ENCODE measurements at regions not wholly inside any gene's neighbourhood (a gene's known extent, or its start where the extent isn't known, plus 50 kb on each side); places are given as distances from the start of the nearest gene placed in this dataset.

DNA sequence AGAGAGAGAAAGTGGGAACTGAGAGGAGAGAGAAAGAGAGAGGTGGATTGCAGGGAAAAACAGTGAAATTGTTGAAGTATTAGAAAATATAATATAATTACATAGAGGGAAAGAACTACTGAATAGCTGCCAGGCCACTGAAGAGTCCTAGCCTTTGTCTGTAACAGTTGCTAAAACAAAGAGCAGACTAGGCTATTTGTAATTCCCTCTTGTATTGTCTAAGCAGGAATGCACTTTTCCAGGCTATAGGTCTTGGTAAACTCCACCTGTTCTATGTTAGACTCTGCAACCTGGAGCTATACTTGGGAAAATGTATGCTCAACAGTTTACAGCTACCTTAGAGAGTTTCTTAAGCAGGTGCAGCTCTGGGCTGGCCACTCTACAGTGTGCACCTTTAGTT is 1063.3 kb downstream of the ADGRL3 start:
- Histone ChIP-seq H3K36me3 (ENCODE audit: insufficient read depth) (peaks cover 1% of the 10 kb centered on the region), H3K27ac (ENCODE audit: low read depth) (no peak overlapping the region)
- no peak for DNase-seq (ENCODE audit: extremely low spot score)

DNA sequence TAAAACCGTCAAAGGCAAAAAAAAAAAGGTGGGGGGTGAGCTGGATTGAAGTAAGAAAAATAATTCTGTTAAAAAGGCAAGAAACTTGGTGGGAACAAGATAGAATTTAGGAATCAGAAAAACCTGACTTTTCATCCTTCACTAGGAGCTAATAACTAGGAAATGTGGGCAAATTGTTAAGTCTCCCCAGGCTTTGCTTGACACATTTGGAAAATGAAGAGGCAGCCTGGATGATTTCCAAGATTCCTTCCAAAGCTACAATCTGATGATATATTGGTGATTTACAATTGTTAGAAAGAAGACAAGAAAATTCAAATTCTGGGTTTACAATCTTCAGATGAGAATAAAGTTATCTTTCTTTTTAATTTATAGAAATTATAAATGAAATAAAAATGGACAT is 1062.5 kb downstream of the ADGRL3 start:
- Histone ChIP-seq H3K4me3 (ENCODE audit: low read depth, low read length) (no peak overlapping the region), H3K4me1 (ENCODE audit: insufficient read depth) (no peaks in the 10 kb centered on the region), H3K27ac (ENCODE audit: low read depth) (no peak overlapping the region), H3K36me3 (ENCODE audit: insufficient read depth) (peaks cover 1% of the 10 kb centered on the region)
- WGBS: 75% methylated on average over 1 of the region's 1 CpG
- DNase-seq (ENCODE audit: extremely low spot score): no peak

More for the DNA sequence above, 1063.3 kb downstream of the ADGRL3 start:
- H3K4me1 ChIP-seq (ENCODE audit: insufficient read depth): no peaks in the 10 kb centered on the region
- no peak overlapping the region for H3K4me3 ChIP-seq (ENCODE audit: low read depth, low read length)

GRCh38 chr4:62260254-62260653 is 1060.1 kb downstream of the ADGRL3 start:
- peaks cover 1% of the 10 kb centered on the region for H3K36me3 ChIP-seq (ENCODE audit: insufficient read depth)
- H3K27ac ChIP-seq (ENCODE audit: low read depth): no peak overlapping the region
- no peak overlapping the region for H3K4me3 ChIP-seq (ENCODE audit: low read depth, low read length)
- no peaks in the 10 kb centered on the region for H3K4me1 ChIP-seq (ENCODE audit: insufficient read depth)
- WGBS: 88% methylated on average over 3 of the region's 3 CpGs
- no peak for DNase-seq (ENCODE audit: extremely low spot score)

GRCh38 chr4:62256479-62256878 is 1056.4 kb downstream of the ADGRL3 start:
- H3K27ac ChIP-seq (ENCODE audit: low read depth): no peak overlapping the region
- H3K4me1 ChIP-seq (ENCODE audit: insufficient read depth): no peaks in the 10 kb centered on the region
- no peak overlapping the region for H3K4me3 ChIP-seq (ENCODE audit: low read depth, low read length)
- no peaks in the 10 kb centered on the region for H3K36me3 ChIP-seq (ENCODE audit: insufficient read depth)
- no peak for DNase-seq (ENCODE audit: extremely low spot score)

DNA sequence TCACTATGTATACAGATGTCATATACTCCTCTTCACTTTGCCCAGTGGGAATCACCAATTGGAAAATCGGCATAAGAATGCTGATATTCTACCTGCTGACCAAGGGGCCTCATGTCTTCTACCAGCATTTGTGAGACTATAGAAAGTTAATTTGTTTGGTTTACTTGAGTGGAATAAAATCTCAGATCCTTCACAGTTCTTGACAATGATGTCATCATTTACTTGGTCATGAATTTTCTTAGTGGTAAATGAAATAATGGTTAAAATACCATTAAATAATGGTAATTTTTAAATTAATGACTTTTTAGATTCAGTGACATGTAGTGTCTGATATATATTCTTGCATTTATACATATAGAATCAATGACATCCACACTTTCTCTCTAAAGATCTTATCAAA is 1052.6 kb downstream of the ADGRL3 start:
- no peak for DNase-seq (ENCODE audit: extremely low spot score)
- Histone ChIP-seq H3K4me1 (ENCODE audit: insufficient read depth) (no peaks in the 10 kb centered on the region), H3K27ac (ENCODE audit: low read depth) (no peak overlapping the region), H3K36me3 (ENCODE audit: insufficient read depth) (no peaks in the 10 kb centered on the region), H3K4me3 (ENCODE audit: low read depth, low read length) (no peak overlapping the region)
- WGBS: 52% methylated on average over 1 of the region's 1 CpG

- no peak for DNase-seq (ENCODE audit: extremely low spot score)
- 82% methylated on average over 5 of the region's 5 CpGs for WGBS
- Histone ChIP-seq H3K4me3 (ENCODE audit: low read depth, low read length) (no peak overlapping the region), H3K27ac (ENCODE audit: low read depth) (no peak overlapping the region), H3K4me1 (ENCODE audit: insufficient read depth) (no peaks in the 10 kb centered on the region), H3K36me3 (ENCODE audit: insufficient read depth) (no peaks in the 10 kb centered on the region)
Observed at GRCh38 chr4:62250100-62250499, 1050.0 kb downstream of the ADGRL3 start.

GRCh38 chr4:62243895-62244294 is 1043.8 kb downstream of the ADGRL3 start:
- no peak for DNase-seq (ENCODE audit: extremely low spot score)
- Histone ChIP-seq H3K36me3 (ENCODE audit: insufficient read depth) (no peaks in the 10 kb centered on the region), H3K27ac (ENCODE audit: low read depth) (no peak overlapping the region), H3K4me3 (ENCODE audit: low read depth, low read length) (no peak overlapping the region), H3K4me1 (ENCODE audit: insufficient read depth) (no peaks in the 10 kb centered on the region)
- 90% methylated on average over 1 of the region's 1 CpG for WGBS

DNA sequence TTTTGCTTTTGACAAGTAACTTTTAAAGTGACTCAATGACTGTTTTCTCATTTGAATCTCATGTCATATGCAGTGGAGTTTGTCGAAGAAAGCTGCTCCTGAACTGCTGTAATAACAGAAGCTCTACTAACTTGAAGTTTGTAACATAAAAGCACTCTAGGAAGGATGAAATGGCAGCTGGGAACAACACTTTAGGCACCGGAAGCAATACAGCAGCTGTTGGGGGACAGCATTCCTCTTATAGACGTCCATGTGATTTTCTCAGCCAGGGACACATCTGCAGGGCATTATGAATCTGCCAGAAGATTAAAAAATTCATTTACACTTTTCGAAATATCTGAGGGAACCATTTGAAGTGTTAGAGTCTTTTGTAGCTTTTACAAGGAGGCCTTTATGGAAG is 1035.8 kb downstream of the ADGRL3 start:
- no peak overlapping the region for H3K27ac ChIP-seq (ENCODE audit: low read depth)
- H3K4me1 ChIP-seq (ENCODE audit: insufficient read depth): no peaks in the 10 kb centered on the region
- H3K4me3 ChIP-seq (ENCODE audit: low read depth, low read length): no peak overlapping the region
- H3K36me3 ChIP-seq (ENCODE audit: insufficient read depth): no peaks in the 10 kb centered on the region
- 69% methylated on average over 4 of the region's 4 CpGs for WGBS
- no peak for DNase-seq (ENCODE audit: extremely low spot score)

DNA sequence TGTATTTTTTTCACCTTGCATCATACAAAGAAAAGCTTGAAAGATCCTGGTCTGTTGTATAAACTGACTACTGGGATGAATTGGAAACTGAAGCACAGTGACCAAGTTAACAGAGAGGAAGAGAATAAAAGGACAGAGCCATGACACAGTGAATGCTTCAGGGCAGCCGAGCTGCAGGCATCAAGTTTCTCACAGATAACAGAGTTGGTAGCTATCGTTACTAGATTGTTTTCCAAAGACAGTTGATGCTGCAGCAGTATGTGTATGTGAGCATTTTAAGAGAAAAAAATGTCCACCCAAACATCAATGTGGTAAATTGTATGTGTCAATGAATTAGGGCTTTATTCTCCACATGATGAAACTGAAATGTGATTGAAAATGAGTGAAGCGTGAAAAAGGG is 1032.7 kb downstream of the ADGRL3 start:
- WGBS: 51% methylated on average over 3 of the region's 3 CpGs
- Histone ChIP-seq H3K4me1 (ENCODE audit: insufficient read depth) (no peaks in the 10 kb centered on the region), H3K36me3 (ENCODE audit: insufficient read depth) (no peaks in the 10 kb centered on the region), H3K27ac (ENCODE audit: low read depth) (no peak overlapping the region), H3K4me3 (ENCODE audit: low read depth, low read length) (no peak overlapping the region)
- DNase-seq (ENCODE audit: extremely low spot score): no peak

GRCh38 chr4:62231994-62232393 is 1031.9 kb downstream of the ADGRL3 start:
- Histone ChIP-seq H3K4me3 (ENCODE audit: low read depth, low read length) (no peak overlapping the region), H3K36me3 (ENCODE audit: insufficient read depth) (no peaks in the 10 kb centered on the region), H3K27ac (ENCODE audit: low read depth) (no peak overlapping the region), H3K4me1 (ENCODE audit: insufficient read depth) (no peaks in the 10 kb centered on the region)
- DNase-seq (ENCODE audit: extremely low spot score): no peak
- WGBS: 66% methylated on average over 3 of the region's 3 CpGs

GRCh38 chr4:62226082-62226481 is 1026.0 kb downstream of the ADGRL3 start:
- no peak overlapping the region for H3K27ac ChIP-seq (ENCODE audit: low read depth)
- DNase-seq (ENCODE audit: extremely low spot score): peak; percentile 1
- no peaks in the 10 kb centered on the region for H3K36me3 ChIP-seq (ENCODE audit: insufficient read depth)
- no peaks in the 10 kb centered on the region for H3K4me1 ChIP-seq (ENCODE audit: insufficient read depth)
- WGBS: 27% methylated on average over 3 of the region's 3 CpGs
- H3K4me3 ChIP-seq (ENCODE audit: low read depth, low read length): no peak overlapping the region

- Histone ChIP-seq H3K4me1 (ENCODE audit: insufficient read depth) (no peaks in the 10 kb centered on the region), H3K27ac (ENCODE audit: low read depth) (no peak overlapping the region), H3K36me3 (ENCODE audit: insufficient read depth) (no peaks in the 10 kb centered on the region), H3K4me3 (ENCODE audit: low read depth, low read length) (no peak overlapping the region)
- WGBS: 87% methylated on average over 4 of the region's 4 CpGs
- DNase-seq (ENCODE audit: extremely low spot score): no peak
Observed at GRCh38 chr4:62222121-62222520, 1022.0 kb downstream of the ADGRL3 start.

DNA sequence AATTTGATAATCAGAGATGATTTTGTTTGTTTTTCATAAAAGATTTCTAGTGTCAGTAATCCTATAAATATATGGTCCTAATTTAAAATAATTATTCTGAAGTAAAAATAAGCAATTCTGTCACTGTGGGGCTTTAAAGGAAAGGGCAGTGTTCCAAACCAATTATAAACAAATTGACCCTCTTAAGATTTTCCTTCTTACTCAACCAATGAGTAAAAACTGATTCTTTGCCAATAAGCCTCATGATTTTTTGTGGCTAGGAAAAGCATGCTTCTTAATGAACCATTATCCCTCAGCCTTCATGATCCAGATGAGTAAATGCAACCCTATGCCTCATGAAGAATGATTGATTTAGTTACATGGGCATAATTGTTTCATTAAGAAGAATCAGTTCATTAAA is 1010.4 kb downstream of the ADGRL3 start:
- Histone ChIP-seq H3K27ac (ENCODE audit: low read depth) (no peak overlapping the region), H3K4me1 (ENCODE audit: insufficient read depth) (no peaks in the 10 kb centered on the region), H3K36me3 (ENCODE audit: insufficient read depth) (no peaks in the 10 kb centered on the region), H3K4me3 (ENCODE audit: low read depth, low read length) (no peak overlapping the region)
- DNase-seq (ENCODE audit: extremely low spot score): no peak

DNA sequence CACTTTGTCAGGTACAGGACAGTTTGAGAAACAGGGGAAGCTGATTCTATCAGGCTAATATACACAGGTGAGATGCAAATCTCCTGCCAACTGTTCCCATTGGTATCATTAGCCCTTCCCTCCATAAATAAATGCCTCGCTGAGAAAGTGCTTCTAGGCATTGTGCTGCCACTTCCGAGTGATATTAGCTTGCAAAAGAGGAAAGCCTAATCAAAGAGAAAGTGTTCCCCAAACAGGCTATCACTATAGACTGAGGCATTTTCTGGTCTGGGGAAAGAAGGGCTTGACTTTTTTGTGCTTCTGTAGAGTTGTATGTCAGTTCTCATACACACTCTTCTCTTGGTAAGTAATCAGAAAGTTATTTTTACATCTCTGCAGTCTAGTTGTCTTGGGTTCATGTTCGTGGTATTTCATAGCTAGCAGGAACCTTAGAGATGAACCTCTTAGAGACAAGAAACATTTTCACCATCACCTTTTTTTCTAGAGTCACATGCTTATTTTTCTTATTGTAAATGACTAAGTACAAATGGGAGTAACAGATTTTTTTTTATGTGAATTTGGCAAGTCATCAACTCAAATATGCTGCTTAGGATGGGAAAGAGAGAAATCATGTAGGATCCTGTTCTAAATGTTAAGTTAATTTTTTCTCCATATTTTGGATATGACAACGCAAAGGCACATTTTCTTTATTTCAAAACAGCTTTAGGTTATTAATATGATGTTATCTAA is 1009.8 kb downstream of the ADGRL3 start:
- Histone ChIP-seq H3K4me1 (ENCODE audit: insufficient read depth) (no peaks in the 10 kb centered on the region), H3K27ac (ENCODE audit: low read depth) (no peak overlapping the region), H3K4me3 (ENCODE audit: low read depth, low read length) (no peak overlapping the region), H3K36me3 (ENCODE audit: insufficient read depth) (no peaks in the 10 kb centered on the region)
- no peak for DNase-seq (ENCODE audit: extremely low spot score)
- WGBS: 66% methylated on average over 4 of the region's 4 CpGs

DNA sequence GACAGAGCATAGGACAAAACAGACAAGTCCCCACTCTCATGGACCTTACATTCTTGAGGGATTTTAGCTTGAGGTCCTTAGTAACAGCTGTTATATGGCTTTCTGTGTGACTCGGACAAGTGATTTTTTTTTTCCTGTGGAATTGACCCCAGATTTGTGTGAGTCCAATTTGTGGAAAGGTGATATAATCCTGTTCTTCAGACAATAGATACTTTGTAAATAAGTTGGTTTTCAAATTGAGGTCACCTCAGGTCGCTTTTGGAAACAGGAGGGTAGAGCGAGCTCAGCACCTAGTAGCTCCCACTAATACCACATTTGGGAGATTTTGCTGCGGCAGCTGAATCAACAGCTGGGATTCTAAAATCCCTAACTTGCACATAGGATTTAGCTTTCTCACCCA is 1008.8 kb downstream of the ADGRL3 start:
- H3K4me3 ChIP-seq (ENCODE audit: low read depth, low read length): no peak overlapping the region
- no peaks in the 10 kb centered on the region for H3K36me3 ChIP-seq (ENCODE audit: insufficient read depth)
- H3K4me1 ChIP-seq (ENCODE audit: insufficient read depth): no peaks in the 10 kb centered on the region
- no peak overlapping the region for H3K27ac ChIP-seq (ENCODE audit: low read depth)
- 87% methylated on average over 4 of the region's 4 CpGs for WGBS
- no peak for DNase-seq (ENCODE audit: extremely low spot score)

Data from urinary bladder (tissue), 3 donors.